ENCODE measurements at regions not wholly inside any gene's neighbourhood (a gene's known extent, or its start where the extent isn't known, plus 50 kb on each side); places are given as distances from the start of the nearest gene placed in this dataset.

GRCh38 chr2:60603533-60604190 lies 50.2 kb upstream of the BCL11A start:
- no peak for DNase-seq

DNA sequence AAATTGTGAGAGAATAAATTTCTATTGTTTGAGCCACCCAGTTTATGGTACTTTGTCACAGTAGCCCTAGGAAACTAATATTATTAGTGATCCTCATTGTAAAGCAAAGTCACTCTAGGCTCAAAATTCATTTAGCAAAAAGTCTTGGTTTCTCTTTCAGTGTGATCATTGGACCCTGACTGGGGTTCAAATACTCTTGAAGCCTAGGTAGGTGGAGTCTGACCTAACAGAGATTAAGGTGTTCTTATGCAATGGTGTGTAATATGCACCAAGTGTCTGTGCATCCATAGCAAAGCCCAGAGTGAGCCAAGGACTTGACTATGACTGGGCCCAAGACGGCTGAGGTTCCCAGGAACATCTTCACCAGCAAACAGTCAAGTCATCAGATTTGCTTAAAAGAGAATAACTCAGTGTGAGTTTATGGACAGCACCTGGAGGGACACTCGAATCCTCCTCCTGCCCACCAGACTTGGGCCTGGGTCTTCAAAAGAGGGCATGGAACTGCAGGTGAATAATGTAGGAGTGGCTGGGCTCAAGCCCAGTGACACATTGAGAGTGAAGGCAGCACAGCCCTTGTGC lies 51.1 kb upstream of the BCL11A start:
- DNase-seq: no peak

- no peak for DNase-seq
These were observed 52.4 kb upstream of the BCL11A start for GRCh38 chr2:60605866-60606265.

GRCh38 chr2:60608679-60609078 lies 55.2 kb upstream of the BCL11A start:
- DNase-seq: no peak

GRCh38 chr2:60612033-60612432 lies 58.6 kb upstream of the BCL11A start:
- DNase-seq: no peak

- no peak for DNase-seq
These were observed 60.9 kb upstream of the BCL11A start for GRCh38 chr2:60614319-60614718.

GRCh38 chr2:60621688-60622429 lies 68.4 kb upstream of the BCL11A start:
- no peak for DNase-seq

GRCh38 chr2:60623040-60623439 lies 69.6 kb upstream of the BCL11A start:
- DNase-seq: no peak

GRCh38 chr2:60627412-60627811 lies 74.0 kb upstream of the BCL11A start:
- no peak for DNase-seq

- DNase-seq: no peak
These were observed 74.6 kb upstream of the BCL11A start for GRCh38 chr2:60628026-60628425.

DNA sequence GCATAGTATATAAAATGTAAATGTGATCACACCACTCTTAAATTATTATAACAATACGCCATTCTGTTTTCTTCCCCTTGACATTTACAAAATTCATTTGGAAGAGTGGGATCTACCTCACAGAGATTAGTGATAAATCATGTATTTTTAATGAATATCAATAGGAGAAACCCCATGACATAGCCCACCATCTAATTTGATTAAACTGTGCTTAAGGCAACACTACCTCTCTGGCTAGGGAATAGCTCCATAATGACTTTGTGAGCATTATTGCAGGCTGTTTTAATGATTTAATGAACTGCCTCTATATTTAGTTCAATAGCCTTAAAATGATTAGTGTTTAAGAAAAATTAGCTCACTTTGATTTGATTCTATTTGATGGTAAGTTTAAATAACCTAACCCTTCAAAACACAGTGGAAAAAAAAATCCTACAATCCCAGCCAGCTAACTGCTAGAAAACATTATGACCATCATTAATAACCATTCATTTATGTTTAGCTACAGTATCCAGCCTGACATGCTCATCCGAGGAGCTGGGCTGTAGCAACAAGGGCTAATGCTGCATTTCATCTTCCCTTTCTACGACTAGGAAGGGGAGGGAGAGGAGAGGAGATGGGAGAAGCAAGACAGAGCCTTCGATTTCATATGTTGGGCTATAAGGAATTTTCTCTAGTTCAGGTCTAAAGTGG lies 75.3 kb upstream of the BCL11A start:
- DNase-seq: no peak

GRCh38 chr2:60629305-60629662 lies 75.8 kb upstream of the BCL11A start:
- DNase-seq: no peak

GRCh38 chr2:60629801-60630385 lies 76.4 kb upstream of the BCL11A start:
- no peak for DNase-seq

DNA sequence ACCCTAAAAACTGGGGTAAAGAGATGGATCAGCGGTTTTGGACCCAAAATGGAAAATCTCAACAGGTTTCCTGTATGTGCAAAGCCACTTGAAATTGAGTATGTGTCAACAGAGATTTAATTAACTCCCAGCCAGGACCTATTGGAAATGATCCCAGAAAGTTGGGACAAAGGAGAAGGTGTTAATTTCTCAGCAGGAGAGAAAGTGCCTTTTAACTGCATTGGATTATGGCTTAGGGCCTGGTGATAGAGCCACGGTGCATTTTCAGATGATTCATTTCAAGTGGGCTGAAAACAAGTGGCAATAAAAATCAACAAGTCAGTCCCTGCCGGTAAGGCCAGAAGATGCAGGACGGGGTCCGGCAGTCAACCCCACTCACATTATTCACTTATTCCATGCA lies 80.2 kb upstream of the BCL11A start:
- DNase-seq: no peak

DNA sequence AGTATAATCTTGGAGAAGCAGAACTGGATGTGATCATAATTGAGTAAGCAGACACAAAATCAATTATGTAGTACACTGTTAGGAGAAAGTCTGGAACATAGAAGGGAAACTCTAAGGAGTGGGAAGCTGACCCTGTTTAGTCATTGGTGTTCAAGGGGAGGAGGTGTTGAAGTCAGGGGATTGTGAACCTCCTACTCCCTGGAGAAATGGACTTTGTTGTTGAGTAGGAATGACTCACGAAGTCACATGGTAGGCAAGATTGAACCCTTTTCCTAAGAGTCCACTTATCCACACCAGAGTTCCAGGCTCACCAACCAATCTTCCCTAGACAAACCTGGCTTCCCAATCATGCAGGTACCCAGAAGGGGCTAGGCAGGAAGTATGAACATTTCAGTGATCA lies 81.0 kb upstream of the BCL11A start:
- no peak for DNase-seq

GRCh38 chr2:60641811-60642788 lies 88.6 kb upstream of the BCL11A start:
- DNase-seq: no peak

- no peak for DNase-seq
These were observed 90.3 kb upstream of the BCL11A start for GRCh38 chr2:60643747-60644146.

DNA sequence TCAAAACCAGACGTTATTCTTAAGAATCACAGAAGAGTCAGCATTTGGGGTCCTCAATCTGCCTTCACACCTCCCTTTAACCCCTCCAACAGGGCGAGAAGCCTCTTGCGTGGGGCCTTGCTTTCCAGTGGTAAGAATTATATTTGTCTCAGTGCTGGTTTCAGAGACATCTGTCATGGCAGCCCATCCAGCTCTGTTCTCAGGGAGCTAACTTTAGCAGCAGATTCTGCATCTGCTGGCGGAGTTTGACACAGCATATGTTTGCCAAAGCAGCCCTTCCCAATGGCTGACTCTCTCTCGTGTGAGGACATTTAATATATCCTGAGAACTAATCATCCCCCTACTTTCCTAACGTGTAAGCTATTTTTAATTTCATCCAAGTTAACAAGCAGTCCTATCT lies 91.5 kb upstream of the BCL11A start:
- DNase-seq: no peak

- no peak for DNase-seq
These were observed 94.7 kb upstream of the BCL11A start for GRCh38 chr2:60648191-60648590.

- DNase-seq: no peak
These were observed 96.3 kb upstream of the BCL11A start for GRCh38 chr2:60649721-60650120.

GRCh38 chr2:60652832-60653340 lies 99.4 kb upstream of the BCL11A start:
- no peak for DNase-seq

- no peak for DNase-seq
These were observed 98.4 kb upstream of the PAPOLG start for GRCh38 chr2:60657673-60658072.

All from CD4-positive, alpha-beta T cell treated with Interleukin-15 for 1 hour (primary cell).